PC-3 (cell line): ENCODE measurements at regions not wholly inside any gene's neighbourhood (a gene's known extent, or its start where the extent isn't known, plus 50 kb on each side); places are given as distances from the start of the nearest gene placed in this dataset.

Experiments used
- ATAC-seq: fragments of 200-7000 bp; cut with Tn5 transposase; 2 replicates; pipeline ENCODE4 v1.9.1; 2020; ENCODE audit warnings: mild to moderate bottlenecking, moderate library complexity
- BruUV-seq: library from RNA; stranded (reverse); fragments of 400-500 nt; replicated peaks from 2 replicates; lab custom pipeline; 2021; lab: Mats Ljungman, UMichigan
- CTCF ChIA-PET: fragments of 300-600 bp; sonication (Branson Sonifier 250); formaldehyde crosslinking; loops from one replicate; lab custom pipeline; 2022; ENCODE audit warnings: antibody characterized with exemption; lab: Charles Lee
- POLR2A ChIA-PET: fragments of 300-600 bp; sonication (Branson Sonifier 250); formaldehyde crosslinking; loops from one replicate; lab custom pipeline; 2022; ENCODE audit warnings: antibody characterized with exemption; ENCODE audit not compliant: unreplicated experiment; lab: Charles Lee
- DNase-seq: peaks from one replicate; pipeline ENCODE4 v3.0.0-alpha.2; 2015
- H2AFZ ChIP-seq: fragments of 300-600 bp; sonication (generic); 2 replicates; pipeline ENCODE4 v1.6.0; 2016; ENCODE audit warnings: antibody characterized with exemption, low read length
- H3F3A ChIP-seq: fragments of 300-600 bp; sonication (generic); one replicate; pipeline ENCODE4 v1.6.0; 2017; ENCODE audit warnings: antibody characterized with exemption, low read length, control low read depth, mild to moderate bottlenecking; ENCODE audit not compliant: unreplicated experiment
- H3K27ac ChIP-seq: fragments of 300-600 bp; sonication (generic); 2 replicates; pipeline ENCODE4 v1.5.1; 2016; ENCODE audit warnings: mild to moderate bottlenecking, low read length
- H3K27me3 ChIP-seq: fragments of 300-600 bp; sonication (generic); 2 replicates; pipeline ENCODE4 v1.6.1; 2016; ENCODE audit warnings: low read length, mixed read lengths
- H3K36me3 ChIP-seq: fragments of 300-600 bp; sonication (generic); 2 replicates; pipeline ENCODE4 v1.6.1; 2016; ENCODE audit warnings: low read depth, mixed run types, low read length, mixed read lengths
- H3K4me1 ChIP-seq: fragments of 300-600 bp; sonication (generic); 2 replicates; pipeline ENCODE4 v1.5.1; 2016; ENCODE audit warnings: low read length; ENCODE audit not compliant: insufficient read depth
- H3K4me2 ChIP-seq: fragments of 300-600 bp; sonication (generic); 2 replicates; pipeline ENCODE4 v1.6.0; 2016; ENCODE audit warnings: low read length
- H3K4me3 ChIP-seq: fragments of 300-600 bp; sonication (generic); 2 replicates; pipeline ENCODE4 v1.5.1; 2016; ENCODE audit warnings: mild to moderate bottlenecking, low read length, mixed read lengths
- H3K79me2 ChIP-seq: fragments of 300-600 bp; sonication (generic); 2 replicates; pipeline ENCODE4 v1.6.1; 2017; ENCODE audit warnings: low read length, mixed read lengths
- H3K9ac ChIP-seq: fragments of 300-600 bp; sonication (generic); 2 replicates; pipeline ENCODE4 v1.6.0; 2016; ENCODE audit warnings: mild to moderate bottlenecking, low read length
- H3K9me2 ChIP-seq: fragments of 300-600 bp; sonication (generic); replicated peaks from 2 replicates; pipeline ENCODE4 v1.6.1; 2016; ENCODE audit warnings: mixed run types, low read length, mixed read lengths
- H3K9me3 ChIP-seq: fragments of 300-600 bp; sonication (generic); 2 replicates; pipeline ENCODE4 v1.6.1; 2016; ENCODE audit warnings: low read length, mixed read lengths
- H4K20me1 ChIP-seq: fragments of 300-600 bp; sonication (generic); 2 replicates; pipeline ENCODE4 v1.6.1; 2016; ENCODE audit warnings: low read length, mixed read lengths
- EZH2 ChIP-seq: fragments of 300-600 bp; sonication (generic); IDR thresholded peaks from one replicate; pipeline ENCODE4 v1.6.1; 2017; ENCODE audit warnings: antibody characterized with exemption, mild to moderate bottlenecking, low read length; ENCODE audit not compliant: unreplicated experiment
- EZH2phosphoT487 ChIP-seq: fragments of 300-600 bp; sonication (generic); IDR thresholded peaks from 2 replicates; pipeline ENCODE4 v1.6.1; 2018; ENCODE audit warnings: mild to moderate bottlenecking, antibody characterized with exemption, low read length, borderline replicate concordance
- intact Hi-C: fragments of 100-400 bp; cut with micrococcal nuclease; formaldehyde crosslinking; loops from 2 replicates; pipeline ENCODE4 v1.9.0; 2023
- TF ChIP-seq, protein P1 (sequence below): fragments of 300-600 bp; sonication (generic); conservative IDR thresholded peaks from 2 replicates; pipeline ENCODE4 v1.5.1; 2017; ENCODE audit warnings: antibody characterized with exemption, low read depth, mild to moderate bottlenecking, low read length

DNA sequence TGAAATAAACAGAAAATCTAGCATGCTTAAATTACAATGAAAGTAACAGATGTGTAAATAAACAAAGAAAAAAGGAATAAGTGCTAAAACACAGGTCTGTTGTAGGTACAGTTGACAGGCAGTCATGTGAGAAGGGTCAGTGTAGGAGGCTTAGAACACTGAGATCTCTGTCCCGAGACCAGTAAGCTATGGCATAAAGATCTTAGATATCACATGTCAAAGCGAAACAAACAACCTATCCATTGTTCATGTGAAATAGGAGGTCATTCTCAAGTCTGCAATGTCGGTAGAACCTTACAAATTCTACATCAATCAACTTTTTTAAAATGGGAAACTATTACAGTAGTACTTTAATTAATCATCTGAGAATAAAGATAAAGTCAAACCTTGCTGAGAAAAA is 428.9 kb upstream of the ADGRL2 start:
- H3K4me2 ChIP-seq: no peak overlapping the region
- POLR2A ChIA-PET: no interaction called here
- H3K79me2 ChIP-seq: no peaks in the 10 kb centered on the region
- no peak overlapping the region for H2AFZ ChIP-seq
- intact Hi-C loops: no loop called here
- CTCF ChIA-PET: no interaction called here
- no peak overlapping the region for H3K27ac ChIP-seq
- H3F3A ChIP-seq: no peaks in the 10 kb centered on the region
- TF ChIP-seq EZH2 (no peak), EZH2phosphoT487 (no peak)
- TF ChIP-seq, protein P1, sequence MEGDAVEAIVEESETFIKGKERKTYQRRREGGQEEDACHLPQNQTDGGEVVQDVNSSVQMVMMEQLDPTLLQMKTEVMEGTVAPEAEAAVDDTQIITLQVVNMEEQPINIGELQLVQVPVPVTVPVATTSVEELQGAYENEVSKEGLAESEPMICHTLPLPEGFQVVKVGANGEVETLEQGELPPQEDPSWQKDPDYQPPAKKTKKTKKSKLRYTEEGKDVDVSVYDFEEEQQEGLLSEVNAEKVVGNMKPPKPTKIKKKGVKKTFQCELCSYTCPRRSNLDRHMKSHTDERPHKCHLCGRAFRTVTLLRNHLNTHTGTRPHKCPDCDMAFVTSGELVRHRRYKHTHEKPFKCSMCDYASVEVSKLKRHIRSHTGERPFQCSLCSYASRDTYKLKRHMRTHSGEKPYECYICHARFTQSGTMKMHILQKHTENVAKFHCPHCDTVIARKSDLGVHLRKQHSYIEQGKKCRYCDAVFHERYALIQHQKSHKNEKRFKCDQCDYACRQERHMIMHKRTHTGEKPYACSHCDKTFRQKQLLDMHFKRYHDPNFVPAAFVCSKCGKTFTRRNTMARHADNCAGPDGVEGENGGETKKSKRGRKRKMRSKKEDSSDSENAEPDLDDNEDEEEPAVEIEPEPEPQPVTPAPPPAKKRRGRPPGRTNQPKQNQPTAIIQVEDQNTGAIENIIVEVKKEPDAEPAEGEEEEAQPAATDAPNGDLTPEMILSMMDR: no peak
- BruUV-seq: no TSS peak
- ATAC-seq (no peak), DNase-seq (no peak)
- no peaks in the 10 kb centered on the region for H4K20me1 ChIP-seq
- no peaks in the 10 kb centered on the region for H3K4me1 ChIP-seq
- no peak overlapping the region for H3K4me3 ChIP-seq
- no peaks in the 10 kb centered on the region for H3K36me3 ChIP-seq
- peaks cover 10% of the 10 kb centered on the region; the same call in 1 of the 2 replicates for H3K27me3 ChIP-seq
- H3K9ac ChIP-seq: no peak overlapping the region
- H3K9me3 ChIP-seq: no peaks in the 10 kb centered on the region
- no peaks in the 10 kb centered on the region for H3K9me2 ChIP-seq

DNA sequence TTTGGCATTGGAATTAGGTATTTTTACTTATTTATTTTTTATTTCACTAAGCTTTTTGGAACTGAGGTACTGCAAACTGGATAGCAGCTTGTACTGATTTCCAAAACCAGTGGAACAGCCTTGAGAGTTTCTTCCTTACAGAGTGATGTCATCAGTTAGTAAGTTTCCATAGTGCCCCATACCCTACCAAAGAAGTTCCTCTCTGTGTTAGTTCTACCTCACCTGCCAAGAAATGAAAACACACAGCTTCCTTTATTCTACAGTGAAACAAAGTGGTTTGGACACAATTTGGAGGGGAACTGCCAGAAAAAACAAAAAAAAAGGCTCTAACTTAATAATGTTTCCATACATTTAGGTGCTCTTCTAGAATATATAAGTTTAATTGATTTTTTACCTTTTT is 430.9 kb upstream of the ADGRL2 start:
- no peak overlapping the region for H3K4me3 ChIP-seq
- no TSS peak for BruUV-seq
- peaks cover 10% of the 10 kb centered on the region; the same call in 1 of the 2 replicates for H3K27me3 ChIP-seq
- no peaks in the 10 kb centered on the region for H3K9me3 ChIP-seq
- H4K20me1 ChIP-seq: no peaks in the 10 kb centered on the region
- H3K9ac ChIP-seq: no peak overlapping the region
- H3K79me2 ChIP-seq: no peaks in the 10 kb centered on the region
- intact Hi-C loops: no loop called here
- TF ChIP-seq EZH2phosphoT487 (no peak), EZH2 (no peak)
- TF ChIP-seq, protein P1: no peak
- H3K4me1 ChIP-seq: no peaks in the 10 kb centered on the region
- POLR2A ChIA-PET: no interaction called here
- H3K4me2 ChIP-seq: no peak overlapping the region
- H3K9me2 ChIP-seq: no peaks in the 10 kb centered on the region
- H3K27ac ChIP-seq: no peak overlapping the region
- no peaks in the 10 kb centered on the region for H3K36me3 ChIP-seq
- CTCF ChIA-PET: no interaction called here
- H2AFZ ChIP-seq: no peak overlapping the region
- H3F3A ChIP-seq: no peaks in the 10 kb centered on the region
- DNase-seq: no peak
- no peak for ATAC-seq

DNA sequence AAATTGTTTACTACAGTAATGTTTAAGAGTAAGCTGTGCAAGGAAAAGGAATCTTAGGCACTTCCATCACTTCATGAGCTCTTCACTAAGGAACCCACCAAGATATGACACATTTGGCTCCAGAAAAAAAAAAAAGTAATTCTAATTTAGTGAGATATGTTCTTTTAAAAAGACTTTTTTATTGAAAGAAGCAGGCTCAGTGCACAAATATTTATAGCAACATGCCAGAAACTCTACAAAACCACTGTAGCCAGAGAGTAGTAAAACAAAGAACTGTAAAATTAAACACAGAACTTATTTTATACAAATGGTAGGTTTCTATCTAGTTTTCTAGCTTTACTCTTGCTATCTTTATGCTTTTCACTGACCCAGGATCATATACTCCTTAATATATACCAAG is 434.6 kb upstream of the ADGRL2 start:
- H3K4me3 ChIP-seq: no peak overlapping the region
- POLR2A ChIA-PET: no interaction called here
- no peaks in the 10 kb centered on the region for H3K9me3 ChIP-seq
- intact Hi-C loops: no loop called here
- BruUV-seq: no TSS peak
- CTCF ChIA-PET: no interaction called here
- no peak overlapping the region for H3K4me2 ChIP-seq
- H3K4me1 ChIP-seq: no peaks in the 10 kb centered on the region
- no peak overlapping the region for H3K27ac ChIP-seq
- no peaks in the 10 kb centered on the region for H3K9me2 ChIP-seq
- H3K79me2 ChIP-seq: no peaks in the 10 kb centered on the region
- ATAC-seq (no peak), DNase-seq (no peak)
- H4K20me1 ChIP-seq: no peaks in the 10 kb centered on the region
- no peak for TF ChIP-seq EZH2
- H3K9ac ChIP-seq: no peak overlapping the region
- H3K36me3 ChIP-seq: no peaks in the 10 kb centered on the region
- H2AFZ ChIP-seq: no peak overlapping the region
- H3F3A ChIP-seq: no peaks in the 10 kb centered on the region
- H3K27me3 ChIP-seq: no peaks in the 10 kb centered on the region
